Calu3 (cell line): ENCODE measurements at regions not wholly inside any gene's neighbourhood (a gene's known extent, or its start where the extent isn't known, plus 50 kb on each side); places are given as distances from the start of the nearest gene placed in this dataset.
A peak's percentile ranks its signal among the peaks of the same experiment; 100 is the strongest.

Experiments
- BruUV-seq: library from RNA; stranded (reverse); fragments of 400-500 nt; replicated peaks from 2 replicates; lab custom pipeline; 2021; lab: Mats Ljungman, UMichigan
- CTCF ChIA-PET: fragments of 300-600 bp; sonication (Branson Sonifier 250); formaldehyde crosslinking; loops from one replicate; lab custom pipeline; 2022; ENCODE audit warnings: antibody characterized with exemption; lab: Charles Lee
- DNase-seq: peaks from one replicate; pipeline ENCODE4 v3.0.0; 2022
- H3K27ac Mint-ChIP-seq: one replicate; pipeline ENCODE4 v1.8.0; 2022; ENCODE audit warnings: mixed read lengths; ENCODE audit not compliant: unreplicated experiment
- H3K27me3 Mint-ChIP-seq: one replicate; pipeline ENCODE4 v1.8.0; 2022; ENCODE audit warnings: mixed read lengths; ENCODE audit not compliant: unreplicated experiment
- H3K36me3 Mint-ChIP-seq: one replicate; pipeline ENCODE4 v1.8.0; 2022; ENCODE audit warnings: mild to moderate bottlenecking, moderate library complexity, mixed read lengths; ENCODE audit not compliant: insufficient read depth, unreplicated experiment
- H3K4me1 Mint-ChIP-seq: one replicate; pipeline ENCODE4 v1.8.0; 2022; ENCODE audit warnings: mild to moderate bottlenecking, low read depth, mixed read lengths; ENCODE audit not compliant: unreplicated experiment
- H3K4me3 Mint-ChIP-seq: one replicate; pipeline ENCODE4 v1.8.0; 2022; ENCODE audit warnings: mild to moderate bottlenecking, low read depth, moderate library complexity, mixed read lengths; ENCODE audit not compliant: unreplicated experiment
- H3K9me3 Mint-ChIP-seq: one replicate; pipeline ENCODE4 v1.8.0; 2022; ENCODE audit warnings: low read depth, mixed read lengths; ENCODE audit not compliant: unreplicated experiment
- intact Hi-C: fragments of 100-400 bp; cut with micrococcal nuclease; formaldehyde crosslinking; loops from one replicate; pipeline ENCODE4 v1.10.0; 2022; ENCODE audit not compliant: unreplicated experiment
- TF ChIP-seq, protein P1 (sequence below): fragments of 200-600 bp; IDR thresholded peaks from one replicate; pipeline ENCODE4 v1.8.0; 2022; ENCODE audit warnings: antibody characterized with exemption; ENCODE audit not compliant: unreplicated experiment

DNA sequence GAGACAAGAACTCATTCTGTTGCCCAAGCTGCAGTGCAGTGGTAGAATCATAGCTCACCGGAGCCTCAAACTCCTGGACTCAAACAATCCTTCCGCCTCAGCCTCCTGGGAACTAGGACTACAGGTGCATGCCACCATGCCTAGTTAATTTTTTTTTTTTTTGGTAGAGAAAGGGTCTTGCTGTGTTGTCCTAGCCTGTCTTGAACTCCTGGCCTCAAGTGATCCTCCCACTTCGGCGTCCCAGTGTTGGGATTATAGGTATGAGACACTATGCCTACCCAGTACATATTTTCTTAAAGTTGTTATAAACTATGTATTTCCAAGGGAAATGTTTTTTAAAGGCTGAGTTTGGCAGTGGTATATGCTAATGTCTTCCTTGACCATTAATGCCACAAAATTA is 412.6 kb downstream of the KLF12 start:
- no peaks in the 10 kb centered on the region for H3K27me3 Mint-ChIP-seq
- no peaks in the 10 kb centered on the region for H3K4me1 Mint-ChIP-seq
- no peak overlapping the region for H3K27ac Mint-ChIP-seq
- no peak for DNase-seq
- BruUV-seq: no TSS peak
- no peak overlapping the region for H3K4me3 Mint-ChIP-seq
- H3K9me3 Mint-ChIP-seq: no peaks in the 10 kb centered on the region
- intact Hi-C loops: no loop called here
- CTCF ChIA-PET: interaction anchor here (0.6 kb wide), 1 partner anchor 483 kb away, joined by 8 read pairs; no protein-coding TSS in a partner anchor
- TF ChIP-seq, protein P1, sequence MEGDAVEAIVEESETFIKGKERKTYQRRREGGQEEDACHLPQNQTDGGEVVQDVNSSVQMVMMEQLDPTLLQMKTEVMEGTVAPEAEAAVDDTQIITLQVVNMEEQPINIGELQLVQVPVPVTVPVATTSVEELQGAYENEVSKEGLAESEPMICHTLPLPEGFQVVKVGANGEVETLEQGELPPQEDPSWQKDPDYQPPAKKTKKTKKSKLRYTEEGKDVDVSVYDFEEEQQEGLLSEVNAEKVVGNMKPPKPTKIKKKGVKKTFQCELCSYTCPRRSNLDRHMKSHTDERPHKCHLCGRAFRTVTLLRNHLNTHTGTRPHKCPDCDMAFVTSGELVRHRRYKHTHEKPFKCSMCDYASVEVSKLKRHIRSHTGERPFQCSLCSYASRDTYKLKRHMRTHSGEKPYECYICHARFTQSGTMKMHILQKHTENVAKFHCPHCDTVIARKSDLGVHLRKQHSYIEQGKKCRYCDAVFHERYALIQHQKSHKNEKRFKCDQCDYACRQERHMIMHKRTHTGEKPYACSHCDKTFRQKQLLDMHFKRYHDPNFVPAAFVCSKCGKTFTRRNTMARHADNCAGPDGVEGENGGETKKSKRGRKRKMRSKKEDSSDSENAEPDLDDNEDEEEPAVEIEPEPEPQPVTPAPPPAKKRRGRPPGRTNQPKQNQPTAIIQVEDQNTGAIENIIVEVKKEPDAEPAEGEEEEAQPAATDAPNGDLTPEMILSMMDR: no peak
- no peaks in the 10 kb centered on the region for H3K36me3 Mint-ChIP-seq

- intact Hi-C loops: no loop called here
- TF ChIP-seq, protein P1: no peak
- no peak for DNase-seq
- Mint-ChIP-seq H3K27me3 (no peaks in the 10 kb centered on the region), H3K9me3 (no peaks in the 10 kb centered on the region), H3K4me3 (no peak overlapping the region), H3K36me3 (no peaks in the 10 kb centered on the region), H3K27ac (no peak overlapping the region), H3K4me1 (no peaks in the 10 kb centered on the region)
- no TSS peak for BruUV-seq
- CTCF ChIA-PET: no interaction called here
Measured at GRCh38 chr13:73720216-73720840, 413.9 kb downstream of the KLF12 start.

DNA sequence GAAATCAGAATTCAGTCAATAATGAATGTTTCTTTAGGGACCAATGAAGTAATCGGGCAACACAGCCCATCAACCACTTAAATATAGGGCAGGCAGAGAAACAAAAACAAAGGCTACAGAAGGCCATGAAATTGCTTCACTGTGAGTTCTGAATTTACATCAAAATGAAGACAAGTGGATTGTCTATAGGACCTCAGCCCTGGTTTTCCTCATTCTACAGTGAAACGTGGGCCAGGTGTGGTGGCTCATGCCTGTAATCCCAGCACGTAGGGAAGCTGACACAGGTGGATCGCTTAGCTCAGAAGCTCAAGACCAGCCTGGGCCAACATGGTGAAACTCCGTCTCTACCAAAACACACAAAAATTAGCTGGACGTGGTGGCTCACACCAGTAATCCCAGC is 416.0 kb downstream of the KLF12 start:
- Mint-ChIP-seq H3K36me3 (no peaks in the 10 kb centered on the region), H3K27ac (no peak overlapping the region), H3K27me3 (no peaks in the 10 kb centered on the region), H3K9me3 (no peaks in the 10 kb centered on the region), H3K4me1 (no peaks in the 10 kb centered on the region), H3K4me3 (no peak overlapping the region)
- TF ChIP-seq, protein P1: no peak
- no TSS peak for BruUV-seq
- intact Hi-C loops: no loop called here
- CTCF ChIA-PET: no interaction called here
- DNase-seq: no peak

- TF ChIP-seq, protein P1: no peak
- no peak for DNase-seq
- Mint-ChIP-seq H3K36me3 (no peaks in the 10 kb centered on the region), H3K4me1 (no peaks in the 10 kb centered on the region), H3K27ac (peak overlapping the region; percentile 58), H3K27me3 (no peaks in the 10 kb centered on the region), H3K9me3 (no peaks in the 10 kb centered on the region), H3K4me3 (no peak overlapping the region)
- intact Hi-C loops: no loop called here
- no TSS peak for BruUV-seq
- CTCF ChIA-PET: no interaction called here
Measured at GRCh38 chr13:73717632-73718031, 416.6 kb downstream of the KLF12 start.
